HG02798 (cell line): ENCODE measurements at regions not wholly inside any gene's neighbourhood (a gene's known extent, or its start where the extent isn't known, plus 50 kb on each side); places are given as distances from the start of the nearest gene placed in this dataset.

ENCODE experiments used
- ATAC-seq: cut with Tn5 transposase; IDR thresholded peaks from one replicate; pipeline ENCODE4 v1.9.1; 2021; ENCODE audit warnings: mild to moderate bottlenecking; ENCODE audit not compliant: unreplicated experiment, poor library complexity

GRCh38 chr21:36554411-36555157 lies 74.7 kb upstream of the CLDN14 start:
- ATAC-seq: no peak

GRCh38 chr21:36555199-36555800 lies 75.4 kb upstream of the CLDN14 start:
- ATAC-seq: no peak

- no peak for ATAC-seq
These were observed 77.4 kb upstream of the CLDN14 start for GRCh38 chr21:36557316-36557715.

- ATAC-seq: no peak
These were observed 81.1 kb upstream of the CLDN14 start for GRCh38 chr21:36560933-36561575.

GRCh38 chr21:36563341-36563926 lies 83.5 kb upstream of the CLDN14 start:
- no peak for ATAC-seq

GRCh38 chr21:36564647-36565046 lies 84.7 kb upstream of the CLDN14 start:
- ATAC-seq: no peak

- ATAC-seq: no peak
These were observed 85.6 kb upstream of the CLDN14 start for GRCh38 chr21:36565540-36565939.

GRCh38 chr21:36566644-36567043 lies 86.7 kb upstream of the CLDN14 start:
- no peak for ATAC-seq

GRCh38 chr21:36567216-36567885 lies 87.4 kb upstream of the CLDN14 start:
- ATAC-seq: no peak

- ATAC-seq: no peak
These were observed 89.6 kb upstream of the CLDN14 start for GRCh38 chr21:36569511-36569910.

GRCh38 chr21:36571556-36571955 lies 91.6 kb upstream of the CLDN14 start:
- ATAC-seq: no peak

- ATAC-seq: no peak
These were observed 92.1 kb upstream of the CLDN14 start for GRCh38 chr21:36572039-36572438.

GRCh38 chr21:36575306-36575705 lies 95.4 kb upstream of the CLDN14 start:
- no peak for ATAC-seq

- no peak for ATAC-seq
These were observed 96.5 kb upstream of the CLDN14 start for GRCh38 chr21:36576441-36576840.

- ATAC-seq: no peak
These were observed 100.0 kb upstream of the CLDN14 start for GRCh38 chr21:36579898-36580297.

- ATAC-seq: no peak
These were observed 102.3 kb upstream of the CLDN14 start for GRCh38 chr21:36582271-36582670.

GRCh38 chr21:36583591-36583990 lies 103.7 kb upstream of the CLDN14 start:
- no peak for ATAC-seq

- no peak for ATAC-seq
These were observed 105.3 kb upstream of the CLDN14 start for GRCh38 chr21:36584980-36585940.

GRCh38 chr21:36587388-36587787 lies 107.5 kb upstream of the CLDN14 start:
- no peak for ATAC-seq
